HG03571 (cell line): ENCODE measurements at regions not wholly inside any gene's neighbourhood (a gene's known extent, or its start where the extent isn't known, plus 50 kb on each side); places are given as distances from the start of the nearest gene placed in this dataset.

Experiments used
- ATAC-seq: cut with Tn5 transposase; IDR thresholded peaks from one replicate; pipeline ENCODE4 v1.9.1; 2021; ENCODE audit not compliant: unreplicated experiment

- ATAC-seq, result no peak
Measured at GRCh38 chr7:114130866-114131265, 212.1 kb upstream of the PPP1R3A start.

DNA sequence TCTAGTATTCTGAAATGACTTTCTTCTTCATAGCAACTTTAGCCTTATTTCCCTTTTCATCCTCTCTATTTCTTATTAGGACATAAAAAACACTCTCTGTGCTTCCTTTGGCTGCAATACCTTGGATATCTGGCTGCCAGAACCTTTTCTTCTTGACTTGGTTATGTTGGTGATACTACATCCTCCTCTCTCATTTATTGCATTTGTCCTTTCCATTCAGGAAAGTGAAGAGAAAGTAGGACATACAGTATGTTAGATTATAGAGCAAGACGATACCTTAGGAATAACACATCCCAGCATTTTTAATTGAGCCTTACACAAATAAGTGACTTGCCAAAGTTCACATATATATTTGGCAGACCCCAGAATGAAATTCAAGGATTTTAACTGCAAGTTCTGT, 210.1 kb upstream of the PPP1R3A start:
- ATAC-seq, result no peak

DNA sequence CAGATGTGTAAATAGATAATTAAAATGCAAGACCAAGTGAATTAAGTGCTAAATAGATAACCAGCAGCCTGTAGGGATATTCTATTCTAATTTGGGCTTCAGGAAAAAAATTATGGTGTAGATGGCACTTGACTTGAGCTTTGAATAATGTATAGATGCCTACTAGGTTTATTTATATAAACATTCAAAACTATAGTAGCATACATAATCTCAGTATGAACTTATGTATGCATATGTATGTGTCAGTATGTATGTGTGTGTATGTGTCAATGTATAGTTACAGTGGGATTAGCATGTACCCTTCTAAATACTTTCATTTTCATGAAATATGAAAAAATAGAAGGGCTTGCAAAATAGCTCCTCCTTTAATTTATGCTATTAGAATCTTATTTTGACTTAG, 207.3 kb upstream of the PPP1R3A start:
- no peak for ATAC-seq

- ATAC-seq, result no peak
Measured at GRCh38 chr7:114112806-114113205, 194.0 kb upstream of the PPP1R3A start.

GRCh38 chr7:114110666-114111065, 191.9 kb upstream of the PPP1R3A start:
- ATAC-seq, result no peak

DNA sequence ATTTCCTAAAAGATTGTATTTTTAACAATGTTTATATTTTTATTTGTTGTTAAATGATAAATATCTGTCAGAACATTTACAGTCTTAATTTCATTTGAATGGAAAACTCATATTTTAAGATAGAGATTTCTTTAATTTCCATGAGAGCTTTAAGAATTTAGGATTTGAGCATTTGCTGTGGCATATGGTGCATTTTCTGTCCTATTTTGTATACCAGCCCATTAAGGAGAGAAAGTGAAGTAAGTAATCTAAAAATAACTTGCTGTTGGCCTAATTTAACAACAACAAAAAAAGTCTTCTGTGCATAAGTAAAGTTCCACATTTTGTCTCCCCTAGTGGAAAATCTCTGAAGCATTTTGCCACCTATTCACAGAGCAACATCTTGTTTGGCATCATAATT, 190.9 kb upstream of the PPP1R3A start:
- no peak for ATAC-seq

GRCh38 chr7:114109304-114109703, 190.5 kb upstream of the PPP1R3A start:
- ATAC-seq, result no peak

DNA sequence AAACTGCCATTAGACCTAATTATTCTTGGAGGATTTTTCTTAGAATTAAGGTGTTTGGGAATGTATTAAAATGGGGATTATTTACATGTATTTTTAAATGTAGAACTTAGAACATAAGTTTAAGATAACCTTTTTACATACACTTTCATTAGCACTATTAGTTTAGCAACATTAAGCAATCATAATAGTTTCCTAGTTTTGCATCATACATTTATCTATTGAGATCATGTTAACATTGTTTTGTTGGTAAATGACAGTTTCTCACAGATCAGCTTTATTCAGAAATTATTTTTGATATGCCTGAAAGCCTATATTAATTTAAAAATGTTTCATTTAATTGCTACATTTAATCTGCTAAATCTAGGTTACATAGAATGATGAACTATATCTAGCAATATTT, 189.7 kb upstream of the PPP1R3A start:
- no peak for ATAC-seq

GRCh38 chr7:114107522-114107921, 188.7 kb upstream of the PPP1R3A start:
- ATAC-seq, result no peak

- no peak for ATAC-seq
Measured at GRCh38 chr7:114104035-114104434, 185.2 kb upstream of the PPP1R3A start.

GRCh38 chr7:114102996-114103395, 184.2 kb upstream of the PPP1R3A start:
- no peak for ATAC-seq

GRCh38 chr7:114102131-114102530, 183.3 kb upstream of the PPP1R3A start:
- ATAC-seq, result no peak

GRCh38 chr7:114100810-114101209, 182.0 kb upstream of the PPP1R3A start:
- ATAC-seq, result no peak

DNA sequence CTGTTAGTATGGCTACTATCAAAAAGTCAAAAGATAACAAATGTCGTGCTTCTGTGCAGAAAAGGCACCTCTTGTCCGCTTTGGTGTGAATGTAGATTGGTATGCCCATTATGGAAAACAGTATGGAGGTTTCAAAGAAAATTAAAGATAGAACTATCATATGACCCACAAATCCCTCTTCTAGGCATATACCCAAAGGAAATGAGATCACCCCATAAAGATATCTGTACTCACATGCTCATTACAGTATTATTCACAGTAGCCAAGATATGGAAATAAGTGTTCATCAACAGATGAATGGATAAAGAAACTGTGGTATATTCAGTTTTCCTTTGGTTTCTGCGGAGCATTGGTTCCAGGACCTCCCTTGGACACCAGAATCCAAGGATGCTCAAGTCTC, 180.5 kb upstream of the PPP1R3A start:
- no peak for ATAC-seq

GRCh38 chr7:114095885-114096284, 177.1 kb upstream of the PPP1R3A start:
- ATAC-seq, result no peak

- no peak for ATAC-seq
Measured at GRCh38 chr7:114088470-114088940, 169.7 kb upstream of the PPP1R3A start.

- ATAC-seq, result no peak
Measured at GRCh38 chr7:114087653-114088469, 169.1 kb upstream of the PPP1R3A start.

- ATAC-seq, result no peak
Measured at GRCh38 chr7:114086914-114087652, 168.3 kb upstream of the PPP1R3A start.

GRCh38 chr7:114086537-114086913, 167.7 kb upstream of the PPP1R3A start:
- ATAC-seq, result no peak

GRCh38 chr7:114085592-114086501, 167.0 kb upstream of the PPP1R3A start:
- ATAC-seq, result no peak

DNA sequence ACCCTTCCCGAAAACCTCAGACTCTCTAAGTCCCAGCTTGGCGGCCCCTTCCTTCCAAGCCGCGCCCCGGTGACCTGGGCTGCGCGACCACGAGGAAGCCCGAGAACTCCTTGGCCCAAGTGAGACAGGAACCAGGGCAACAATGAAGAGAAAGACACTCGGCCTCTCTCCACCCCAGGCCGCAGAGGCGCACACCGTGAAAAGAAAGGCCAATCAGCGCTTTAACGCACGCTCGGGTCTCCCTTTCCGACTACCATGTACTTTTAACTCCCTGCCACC, 166.4 kb upstream of the PPP1R3A start:
- no peak for ATAC-seq
